ENCODE measurements at regions not wholly inside any gene's neighbourhood (a gene's known extent, or its start where the extent isn't known, plus 50 kb on each side); places are given as distances from the start of the nearest gene placed in this dataset.
"Not testable (repeated sequence)": the region's sequence is repeated elsewhere in the genome, so short reads cannot be mapped to it uniquely, and the experiment has no call there.

- TF ChIP-seq CTCF (IDR thresholded peaks at IDR 0.05) (no peak), POLR2A (IDR thresholded peaks at IDR 0.05) (no peak)
- intact Hi-C loops (cut with DNase I) = no loop called here
- 84 to 97% (median 93%) methylated on average over 3 of the region's 3 CpGs for WGBS, 4 donors
- H3K9me3 ChIP-seq (replicated peaks in 1 of 3) = no peaks in the 10 kb centered on the region
- H3K36me3 ChIP-seq (replicated peaks in 1 of 2) = no peaks in the 10 kb centered on the region
- H3K27me3 ChIP-seq = no peaks in the 10 kb centered on the region
- no peak overlapping the region for H3K27ac ChIP-seq
- no peaks in the 10 kb centered on the region for H3K4me1 ChIP-seq (replicated peaks in 1 of 2)
- DNase-seq = no peak
- no peak overlapping the region for H3K4me3 ChIP-seq
Measured at GRCh38 chr7:111653846-111654245, 91.6 kb upstream of the IMMP2L start.

- Histone ChIP-seq H3K36me3 (replicated peaks in 1 of 2) (no peaks in the 10 kb centered on the region), H3K27me3 (no peaks in the 10 kb centered on the region), H3K27ac (no peak overlapping the region), H3K4me1 (replicated peaks in 1 of 2) (no peaks in the 10 kb centered on the region), H3K9me3 (replicated peaks in 1 of 3) (no peaks in the 10 kb centered on the region), H3K4me3 (no peak overlapping the region)
- no peak for DNase-seq
- 47 to 65% (median 58%) methylated on average over 5 of the region's 5 CpGs for WGBS, 4 donors
- intact Hi-C loops (cut with DNase I) = no loop called here
- TF ChIP-seq CTCF (IDR thresholded peaks at IDR 0.05) (no peak), POLR2A (IDR thresholded peaks at IDR 0.05) (no peak)
Measured at GRCh38 chr7:111650456-111650999, 88.2 kb upstream of the IMMP2L start.

- no peak overlapping the region for H3K27ac ChIP-seq
- no peaks in the 10 kb centered on the region for H3K4me1 ChIP-seq (replicated peaks in 1 of 2)
- H3K4me3 ChIP-seq = no peak overlapping the region
- no peaks in the 10 kb centered on the region for H3K36me3 ChIP-seq (replicated peaks in 1 of 2)
- 67 to 85% (median 75%) methylated on average over 4 of the region's 4 CpGs for WGBS, 4 donors
- intact Hi-C loops (cut with DNase I) = no loop called here
- H3K27me3 ChIP-seq = no peaks in the 10 kb centered on the region
- no peaks in the 10 kb centered on the region for H3K9me3 ChIP-seq (replicated peaks in 1 of 3)
- TF ChIP-seq CTCF (IDR thresholded peaks at IDR 0.05) (no peak), POLR2A (IDR thresholded peaks at IDR 0.05) (no peak)
- no peak for DNase-seq
Measured at GRCh38 chr7:111647881-111648280, 85.6 kb upstream of the IMMP2L start.

- H3K27me3 ChIP-seq; H3K27ac ChIP-seq; H3K36me3 ChIP-seq (replicated peaks in 1 of 2); H3K4me1 ChIP-seq (replicated peaks in 1 of 2); intact Hi-C loops (cut with DNase I); H3K4me3 ChIP-seq; DNase-seq; H3K9me3 ChIP-seq (replicated peaks in 1 of 3): not testable (repeated sequence)
- WGBS, 4 donors = 74 to 91% (median 88%) methylated on average over 13 to 14 of the region's 14 CpGs
Measured at GRCh38 chr7:111644595-111644994, 82.3 kb upstream of the IMMP2L start.

DNA sequence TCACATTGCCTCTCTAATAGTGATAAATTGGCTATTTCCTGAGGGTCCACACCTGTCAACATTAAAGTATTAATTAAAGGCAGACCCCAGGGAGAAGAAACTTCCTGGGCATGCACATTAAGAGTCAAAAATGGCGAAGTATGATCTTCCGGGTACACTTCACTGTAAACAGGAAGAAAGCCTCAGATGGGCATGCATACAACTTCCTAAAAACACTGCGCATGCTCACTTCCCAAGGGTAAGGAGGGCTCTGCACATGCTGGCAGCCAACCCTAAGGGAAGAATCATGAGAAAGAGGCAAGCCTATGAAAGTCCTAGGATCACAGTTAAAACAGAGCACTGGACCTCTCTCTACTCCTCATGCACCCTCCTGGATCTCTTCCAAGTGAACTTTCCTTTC, 80.1 kb upstream of the IMMP2L start:
- H3K36me3 ChIP-seq (replicated peaks in 1 of 2) = no peaks in the 10 kb centered on the region
- H3K4me3 ChIP-seq = no peak overlapping the region
- H3K27ac ChIP-seq = no peak overlapping the region
- no peaks in the 10 kb centered on the region for H3K27me3 ChIP-seq
- DNase-seq = no peak
- intact Hi-C loops (cut with DNase I) = no loop called here
- H3K9me3 ChIP-seq (replicated peaks in 1 of 3) = no peaks in the 10 kb centered on the region
- no peaks in the 10 kb centered on the region for H3K4me1 ChIP-seq (replicated peaks in 1 of 2)
- no peak for TF ChIP-seq POLR2A (IDR thresholded peaks at IDR 0.05)
- no peak for TF ChIP-seq CTCF (IDR thresholded peaks at IDR 0.05)
- WGBS, 4 donors = 73 to 83% (median 81%) methylated on average over 3 of the region's 3 CpGs

All from adrenal gland (tissue), 9 donors.